Fibroblast of the aortic adventitia (primary cell): ENCODE measurements at regions not wholly inside any gene's neighbourhood (a gene's known extent, or its start where the extent isn't known, plus 50 kb on each side); places are given as distances from the start of the nearest gene placed in this dataset.
A peak's percentile ranks its signal among the peaks of the same experiment; 100 is the strongest.

Source experiments
- DNase-seq: peaks from one replicate; pipeline ENCODE4 v3.0.0-alpha.2; 2010; ENCODE audit warnings: low read depth
- H3K4me3 ChIP-seq: 2 replicates; pipeline ENCODE4 v1.5.1; 2011; ENCODE audit warnings: low read depth, mild to moderate bottlenecking, control low read depth, low read length, moderate library complexity
- TF ChIP-seq, protein P1 (sequence below): IDR thresholded peaks from 2 replicates; pipeline ENCODE4 v1.5.1; 2011; ENCODE audit warnings: mild to moderate bottlenecking, low read length, control low read depth, inconsistent platforms; ENCODE audit not compliant: insufficient read depth

- H3K4me3 ChIP-seq = no peak overlapping the region
- DNase-seq = peak; percentile 48
- TF ChIP-seq, protein P1, sequence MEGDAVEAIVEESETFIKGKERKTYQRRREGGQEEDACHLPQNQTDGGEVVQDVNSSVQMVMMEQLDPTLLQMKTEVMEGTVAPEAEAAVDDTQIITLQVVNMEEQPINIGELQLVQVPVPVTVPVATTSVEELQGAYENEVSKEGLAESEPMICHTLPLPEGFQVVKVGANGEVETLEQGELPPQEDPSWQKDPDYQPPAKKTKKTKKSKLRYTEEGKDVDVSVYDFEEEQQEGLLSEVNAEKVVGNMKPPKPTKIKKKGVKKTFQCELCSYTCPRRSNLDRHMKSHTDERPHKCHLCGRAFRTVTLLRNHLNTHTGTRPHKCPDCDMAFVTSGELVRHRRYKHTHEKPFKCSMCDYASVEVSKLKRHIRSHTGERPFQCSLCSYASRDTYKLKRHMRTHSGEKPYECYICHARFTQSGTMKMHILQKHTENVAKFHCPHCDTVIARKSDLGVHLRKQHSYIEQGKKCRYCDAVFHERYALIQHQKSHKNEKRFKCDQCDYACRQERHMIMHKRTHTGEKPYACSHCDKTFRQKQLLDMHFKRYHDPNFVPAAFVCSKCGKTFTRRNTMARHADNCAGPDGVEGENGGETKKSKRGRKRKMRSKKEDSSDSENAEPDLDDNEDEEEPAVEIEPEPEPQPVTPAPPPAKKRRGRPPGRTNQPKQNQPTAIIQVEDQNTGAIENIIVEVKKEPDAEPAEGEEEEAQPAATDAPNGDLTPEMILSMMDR = no peak
These were observed 273.7 kb downstream of the C11orf87 start for GRCh38 chr11:109695696-109696095.

DNA sequence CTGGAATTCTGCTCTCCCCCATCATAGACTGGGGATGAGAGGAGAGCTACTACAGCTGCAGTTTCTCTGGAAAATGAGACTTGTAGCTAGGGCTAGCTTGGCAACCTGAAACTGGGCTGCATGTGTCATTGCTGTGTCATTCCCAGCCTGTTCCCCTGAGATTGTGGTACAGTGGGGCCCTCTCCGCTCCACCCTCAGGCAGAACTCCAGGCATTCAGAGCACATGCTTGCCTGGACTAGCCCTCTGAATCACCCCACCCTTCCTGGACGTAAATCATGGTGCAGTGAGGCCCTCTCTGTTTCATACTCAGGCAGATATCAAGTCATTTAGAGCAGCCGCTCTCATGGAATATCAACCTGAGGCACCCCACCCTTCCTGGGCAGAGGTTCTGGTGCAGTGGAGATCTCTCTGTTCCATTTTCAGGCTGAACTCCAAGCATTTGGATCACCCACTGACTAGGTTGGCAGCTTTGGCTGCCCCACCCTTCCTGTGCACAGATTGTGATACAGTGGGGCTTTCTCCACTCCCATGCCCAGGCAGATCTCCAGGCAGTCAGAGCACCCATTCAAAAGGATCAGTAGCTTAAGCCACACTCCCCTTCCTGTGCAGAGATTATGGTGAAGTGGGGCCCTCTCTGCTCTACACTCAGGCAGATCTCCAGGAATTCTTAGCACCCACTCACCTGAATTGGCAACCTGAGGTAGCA, 274.4 kb downstream of the C11orf87 start:
- H3K4me3 ChIP-seq = no peak overlapping the region
- TF ChIP-seq, protein P1 = no peak
- DNase-seq = peak; percentile 68

- no peak overlapping the region for H3K4me3 ChIP-seq
- TF ChIP-seq, protein P1 = peak; percentile 77
- peak; percentile 68 for DNase-seq
These were observed 275.3 kb downstream of the C11orf87 start for GRCh38 chr11:109697140-109697843.

DNA sequence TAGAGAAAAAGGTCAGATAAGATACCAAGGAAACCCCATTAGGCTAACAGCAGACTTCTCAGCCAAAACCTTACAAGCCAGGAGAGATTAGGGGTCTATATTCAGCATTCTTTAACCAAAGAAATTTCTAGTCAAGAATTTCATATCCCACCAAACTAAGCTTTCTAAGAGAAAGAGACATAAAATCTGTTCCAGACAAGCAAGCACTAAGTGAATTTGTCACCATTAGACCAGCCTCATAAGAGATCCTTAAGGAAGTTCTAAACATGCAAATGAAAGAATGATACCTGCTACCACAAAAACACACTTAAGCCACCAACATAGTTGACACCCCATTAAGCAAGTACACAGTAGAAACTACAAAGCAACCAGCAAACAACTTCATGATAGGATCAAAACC, 276.2 kb downstream of the C11orf87 start:
- no peak overlapping the region for H3K4me3 ChIP-seq
- DNase-seq = no peak
- TF ChIP-seq, protein P1 = no peak

DNA sequence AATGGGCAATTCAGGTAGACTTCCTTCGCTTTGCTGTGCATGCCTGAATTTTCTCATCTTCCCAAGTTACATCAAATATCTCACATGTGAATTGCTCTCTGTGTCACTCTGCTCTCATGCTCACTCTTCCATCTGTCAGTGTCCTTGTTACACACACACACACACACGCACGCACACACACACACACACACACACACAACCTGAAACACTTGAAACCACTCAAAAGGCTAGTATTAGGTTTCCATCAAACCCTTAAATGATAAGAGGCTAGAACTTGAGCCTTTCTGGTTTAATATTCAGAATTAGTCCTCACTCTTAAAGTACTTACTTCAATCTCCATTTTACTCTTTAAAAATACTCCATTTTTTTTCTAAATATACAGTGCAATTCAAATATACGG, 282.4 kb downstream of the C11orf87 start:
- TF ChIP-seq, protein P1 = no peak
- H3K4me3 ChIP-seq = no peak overlapping the region
- DNase-seq = no peak

DNA sequence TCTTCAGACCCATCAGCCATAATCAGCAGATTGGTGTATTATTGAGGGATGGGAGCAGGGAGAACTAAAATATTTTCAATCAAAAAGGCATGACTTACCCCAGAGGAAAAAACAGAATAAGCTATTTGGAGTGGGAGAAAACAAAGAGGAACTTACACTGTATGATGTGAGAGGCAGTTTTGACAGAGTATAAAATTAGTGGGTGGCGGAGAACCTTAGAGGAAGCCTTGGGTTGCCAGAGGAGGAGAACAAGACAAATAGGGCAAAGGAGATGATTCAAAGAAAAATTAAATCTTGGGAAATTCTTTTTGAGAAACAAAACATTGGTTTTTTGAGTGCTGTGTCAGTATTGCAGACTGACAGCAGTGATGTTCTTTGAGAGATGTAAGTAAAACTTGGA, 285.0 kb downstream of the C11orf87 start:
- H3K4me3 ChIP-seq = no peak overlapping the region
- DNase-seq = no peak
- TF ChIP-seq, protein P1 = no peak
